GM12873 (cell line): ENCODE measurements at regions not wholly inside any gene's neighbourhood (a gene's known extent, or its start where the extent isn't known, plus 50 kb on each side); places are given as distances from the start of the nearest gene placed in this dataset.

Experiments used
- TF ChIP-seq, protein P1 (sequence below): IDR thresholded peaks from 2 replicates; pipeline ENCODE4 v1.5.1; 2012; ENCODE audit warnings: low read depth, mild to moderate bottlenecking, moderate library complexity, low read length, control low read depth; ENCODE audit not compliant: insufficient read depth; ENCODE audit errors: missing control alignments

DNA sequence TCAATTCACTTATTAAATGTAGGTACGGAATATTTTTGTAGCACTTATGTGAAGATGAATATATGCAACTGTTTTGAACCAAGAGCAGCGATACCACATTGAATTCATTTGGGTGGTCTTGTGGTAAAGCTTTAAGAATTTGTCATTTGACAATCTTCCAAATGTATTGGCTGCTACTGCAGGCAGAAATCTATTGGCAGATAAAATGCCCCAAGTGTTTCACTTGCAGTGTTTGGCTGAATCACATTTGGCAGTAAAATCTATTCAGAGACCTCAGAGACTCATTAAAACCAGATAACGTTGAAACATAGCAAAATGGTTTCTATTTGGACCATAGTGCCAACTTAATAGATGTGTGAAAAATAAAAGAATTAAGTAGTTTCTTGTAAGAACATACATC, 303.4 kb downstream of the FGF13 start:
- TF ChIP-seq, protein P1, sequence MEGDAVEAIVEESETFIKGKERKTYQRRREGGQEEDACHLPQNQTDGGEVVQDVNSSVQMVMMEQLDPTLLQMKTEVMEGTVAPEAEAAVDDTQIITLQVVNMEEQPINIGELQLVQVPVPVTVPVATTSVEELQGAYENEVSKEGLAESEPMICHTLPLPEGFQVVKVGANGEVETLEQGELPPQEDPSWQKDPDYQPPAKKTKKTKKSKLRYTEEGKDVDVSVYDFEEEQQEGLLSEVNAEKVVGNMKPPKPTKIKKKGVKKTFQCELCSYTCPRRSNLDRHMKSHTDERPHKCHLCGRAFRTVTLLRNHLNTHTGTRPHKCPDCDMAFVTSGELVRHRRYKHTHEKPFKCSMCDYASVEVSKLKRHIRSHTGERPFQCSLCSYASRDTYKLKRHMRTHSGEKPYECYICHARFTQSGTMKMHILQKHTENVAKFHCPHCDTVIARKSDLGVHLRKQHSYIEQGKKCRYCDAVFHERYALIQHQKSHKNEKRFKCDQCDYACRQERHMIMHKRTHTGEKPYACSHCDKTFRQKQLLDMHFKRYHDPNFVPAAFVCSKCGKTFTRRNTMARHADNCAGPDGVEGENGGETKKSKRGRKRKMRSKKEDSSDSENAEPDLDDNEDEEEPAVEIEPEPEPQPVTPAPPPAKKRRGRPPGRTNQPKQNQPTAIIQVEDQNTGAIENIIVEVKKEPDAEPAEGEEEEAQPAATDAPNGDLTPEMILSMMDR = no peak

DNA sequence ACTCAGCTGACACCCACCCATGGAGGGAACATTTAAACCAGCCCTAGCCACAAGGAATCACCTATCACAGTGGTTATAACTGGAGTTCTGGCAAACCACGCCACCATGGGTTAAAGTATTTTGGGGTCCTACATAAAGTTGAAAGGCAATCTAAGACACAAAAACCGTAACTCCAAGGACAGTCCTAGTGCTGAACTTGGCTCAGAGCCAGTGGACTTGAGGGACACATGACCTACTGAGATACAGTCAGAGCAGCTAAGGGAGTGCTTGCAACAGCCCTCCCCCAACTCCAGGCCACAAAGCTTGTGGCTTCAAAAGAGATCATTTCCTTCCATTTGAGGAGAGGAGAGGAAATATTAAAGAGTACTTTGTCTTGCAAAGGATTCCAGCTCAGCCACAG, 300.5 kb downstream of the FGF13 start:
- TF ChIP-seq, protein P1 = no peak
